SK-N-MC (cell line): ENCODE measurements at regions not wholly inside any gene's neighbourhood (a gene's known extent, or its start where the extent isn't known, plus 50 kb on each side); places are given as distances from the start of the nearest gene placed in this dataset.

Experiments used
- DNase-seq: peaks from one replicate; pipeline ENCODE4 v3.0.0-alpha.2; 2011; ENCODE audit warnings: low read depth, low spot score
- H3K27ac ChIP-seq: fragments of 200-600 bp; sonication (generic); 2 replicates; pipeline ENCODE4 v1.5.1; 2016; ENCODE audit warnings: mixed run types
- H3K36me3 ChIP-seq: fragments of 200-600 bp; sonication (generic); 2 replicates; pipeline ENCODE4 v1.6.1; 2017; ENCODE audit warnings: antibody characterized with exemption, low read length, mixed read lengths; ENCODE audit not compliant: insufficient read depth
- H3K4me3 ChIP-seq: fragments of 200-600 bp; sonication (generic); 2 replicates; pipeline ENCODE4 v1.5.1; 2016
- H3K9ac ChIP-seq: fragments of 200-600 bp; sonication (generic); 2 replicates; pipeline ENCODE4 v1.8.0; 2017; ENCODE audit warnings: mixed run types, mixed read lengths; ENCODE audit not compliant: insufficient read length
- H3K9me3 ChIP-seq: fragments of 200-600 bp; sonication (generic); 2 replicates; pipeline ENCODE4 v1.6.1; 2017; ENCODE audit warnings: low read depth, mild to moderate bottlenecking, antibody characterized with exemption, low read length, moderate library complexity, mixed read lengths
- EZH2 ChIP-seq: fragments of 200-600 bp; sonication (generic); IDR thresholded peaks from one replicate; pipeline ENCODE4 v1.6.1; 2017; ENCODE audit warnings: antibody characterized with exemption
- FOXP2 ChIP-seq: optimal IDR thresholded peaks from 2 replicates; pipeline ENCODE3; 2011; ENCODE audit warnings: mild to moderate bottlenecking, moderate library complexity; ENCODE audit not compliant: insufficient read depth; ENCODE audit errors: extremely low read length, control extremely low read depth
- POLR2AphosphoS5 ChIP-seq: IDR thresholded peaks from 2 replicates; pipeline ENCODE4 v1.6.1; 2012; ENCODE audit warnings: mild to moderate bottlenecking, low read depth, low read length, borderline replicate concordance

- Histone ChIP-seq H3K4me3 (no peak overlapping the region), H3K9me3 (no peaks in the 10 kb centered on the region), H3K36me3 (no peaks in the 10 kb centered on the region), H3K9ac (no peak overlapping the region), H3K27ac (no peak overlapping the region)
- TF ChIP-seq EZH2 (no peak), POLR2AphosphoS5 (no peak), FOXP2 (no peak)
- DNase-seq = no peak
Measured at GRCh38 chr4:127181001-127181400, 451.8 kb upstream of the INTU start.

GRCh38 chr4:127182687-127183086 is 450.1 kb upstream of the INTU start:
- Histone ChIP-seq H3K9ac (no peak overlapping the region), H3K9me3 (no peaks in the 10 kb centered on the region), H3K36me3 (no peaks in the 10 kb centered on the region), H3K27ac (no peak overlapping the region), H3K4me3 (no peak overlapping the region)
- no peak for TF ChIP-seq EZH2
- no peak for TF ChIP-seq POLR2AphosphoS5
- no peak for TF ChIP-seq FOXP2
- DNase-seq = no peak

GRCh38 chr4:127188847-127189246 is 443.9 kb upstream of the INTU start:
- H3K36me3 ChIP-seq = no peaks in the 10 kb centered on the region
- no peaks in the 10 kb centered on the region for H3K9me3 ChIP-seq
- DNase-seq = no peak
- H3K9ac ChIP-seq = no peak overlapping the region
- H3K27ac ChIP-seq = no peak overlapping the region
- no peak for TF ChIP-seq POLR2AphosphoS5
- TF ChIP-seq EZH2 = no peak
- no peak for TF ChIP-seq FOXP2
- H3K4me3 ChIP-seq = no peak overlapping the region

- TF ChIP-seq EZH2 (no peak), FOXP2 (no peak), POLR2AphosphoS5 (no peak)
- Histone ChIP-seq H3K9me3 (peaks cover 8% of the 10 kb centered on the region; the same call in 1 of the 2 replicates), H3K36me3 (no peaks in the 10 kb centered on the region), H3K27ac (no peak overlapping the region), H3K4me3 (no peak overlapping the region), H3K9ac (no peak overlapping the region)
- no peak for DNase-seq
Measured at GRCh38 chr4:127194281-127194680, 438.5 kb upstream of the INTU start.

GRCh38 chr4:127196655-127197352 is 436.0 kb upstream of the INTU start:
- TF ChIP-seq EZH2 = no peak
- Histone ChIP-seq H3K9me3 (peaks cover 8% of the 10 kb centered on the region; the same call in 1 of the 2 replicates), H3K4me3 (no peak overlapping the region), H3K9ac (no peak overlapping the region), H3K36me3 (no peaks in the 10 kb centered on the region), H3K27ac (no peak overlapping the region)
- DNase-seq = no peak

GRCh38 chr4:127203562-127204200 is 429.1 kb upstream of the INTU start:
- no peak for DNase-seq
- Histone ChIP-seq H3K4me3 (no peak overlapping the region), H3K9me3 (peaks cover 4% of the 10 kb centered on the region; the same call in 1 of the 2 replicates), H3K36me3 (no peaks in the 10 kb centered on the region), H3K27ac (no peak overlapping the region), H3K9ac (no peak overlapping the region)
- TF ChIP-seq FOXP2 = no peak
- no peak for TF ChIP-seq EZH2
- TF ChIP-seq POLR2AphosphoS5 = no peak

- H3K9me3 ChIP-seq = no peaks in the 10 kb centered on the region
- TF ChIP-seq EZH2 (no peak), FOXP2 (no peak)
- no peak for DNase-seq
- no peaks in the 10 kb centered on the region for H3K36me3 ChIP-seq
- H3K9ac ChIP-seq = no peak overlapping the region
- no peak overlapping the region for H3K4me3 ChIP-seq
- H3K27ac ChIP-seq = no peak overlapping the region
Measured at GRCh38 chr4:127204322-127204721, 428.4 kb upstream of the INTU start.

GRCh38 chr4:127209580-127210095 is 423.1 kb upstream of the INTU start:
- no peak overlapping the region for H3K4me3 ChIP-seq
- H3K9me3 ChIP-seq = no peaks in the 10 kb centered on the region
- DNase-seq = peak; percentile 99
- TF ChIP-seq POLR2AphosphoS5 = peak; percentile 83
- TF ChIP-seq EZH2 = no peak
- H3K27ac ChIP-seq = no peak overlapping the region
- H3K36me3 ChIP-seq = no peaks in the 10 kb centered on the region
- H3K9ac ChIP-seq = no peak overlapping the region
